CD4-positive, alpha-beta T cell treated with Interleukin-15 for 4 hours (primary cell): ENCODE measurements at regions not wholly inside any gene's neighbourhood (a gene's known extent, or its start where the extent isn't known, plus 50 kb on each side); places are given as distances from the start of the nearest gene placed in this dataset.
"Not testable (repeated sequence)": the region's sequence is repeated elsewhere in the genome, so short reads cannot be mapped to it uniquely, and the experiment has no call there.

Experiments
- DNase-seq: peaks from one replicate; pipeline ENCODE4 v3.0.0-alpha.2; 2020; ENCODE audit warnings: low spot score

DNA sequence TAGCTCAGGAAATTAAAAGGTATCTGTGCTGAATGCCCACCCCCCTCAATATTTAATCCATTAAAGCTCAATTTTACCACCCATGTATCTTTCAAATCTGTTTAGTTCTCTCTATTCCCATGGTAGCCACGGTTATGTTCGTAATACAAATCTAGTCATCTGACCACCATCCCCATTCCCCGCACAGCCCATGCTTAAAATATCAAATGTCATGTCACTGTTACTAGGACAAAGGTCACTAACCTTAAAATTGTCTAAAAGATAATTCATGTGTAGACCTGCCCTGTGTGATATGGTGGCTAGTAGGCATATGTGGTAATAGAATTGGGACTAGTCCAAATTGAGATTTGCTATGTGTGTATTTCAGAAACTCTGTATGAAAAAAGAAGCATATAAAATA is 728.5 kb upstream of the B3GALT2 start:
- no peak for DNase-seq

GRCh38 chr1:193909406-193910082 is 723.1 kb upstream of the B3GALT2 start:
- DNase-seq, result no peak

GRCh38 chr1:193905288-193906085 is 719.1 kb upstream of the B3GALT2 start:
- DNase-seq, result no peak

- no peak for DNase-seq
Observed at GRCh38 chr1:193891788-193892187, 705.4 kb upstream of the B3GALT2 start.

DNA sequence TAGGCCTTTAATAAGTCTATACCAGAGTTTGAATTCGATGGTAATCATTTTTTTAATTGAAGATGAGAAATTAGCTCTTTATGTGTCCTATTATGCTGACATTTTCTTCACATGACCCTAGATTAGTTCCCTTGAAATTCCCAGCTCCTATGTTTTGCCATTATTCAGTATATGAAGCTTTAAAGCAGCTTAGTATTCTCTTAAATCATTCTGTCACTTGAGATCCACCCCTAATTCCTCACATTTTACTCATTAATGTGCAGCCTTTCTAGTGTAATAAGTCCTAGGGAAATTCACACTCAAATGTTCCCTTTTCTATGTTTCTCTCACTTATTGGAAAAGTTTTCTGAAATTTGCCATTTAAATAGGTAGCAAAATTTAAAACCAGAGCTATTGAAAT is 704.5 kb upstream of the B3GALT2 start:
- DNase-seq, result no peak

GRCh38 chr1:193884848-193885558 is 698.6 kb upstream of the B3GALT2 start:
- no peak for DNase-seq

DNA sequence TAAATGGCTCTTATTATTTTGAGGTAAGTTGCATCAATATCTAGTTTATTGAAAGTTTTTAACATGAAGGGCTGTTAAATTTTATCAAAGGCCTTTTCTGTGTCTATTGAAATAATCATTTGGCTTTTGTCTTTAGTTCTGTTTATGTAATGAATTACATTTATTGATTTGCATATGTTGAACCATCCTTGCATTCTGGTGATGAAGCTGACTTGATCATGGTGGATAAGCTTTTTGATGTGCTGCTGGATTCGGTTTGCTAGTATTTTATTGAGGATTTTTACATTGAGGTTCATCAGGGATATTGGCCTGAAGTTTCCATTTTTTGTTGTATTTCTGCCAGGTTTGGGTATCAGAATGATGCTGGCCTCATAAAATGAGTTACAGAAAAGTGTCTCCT is 691.5 kb upstream of the B3GALT2 start:
- DNase-seq, result not testable (repeated sequence)

DNA sequence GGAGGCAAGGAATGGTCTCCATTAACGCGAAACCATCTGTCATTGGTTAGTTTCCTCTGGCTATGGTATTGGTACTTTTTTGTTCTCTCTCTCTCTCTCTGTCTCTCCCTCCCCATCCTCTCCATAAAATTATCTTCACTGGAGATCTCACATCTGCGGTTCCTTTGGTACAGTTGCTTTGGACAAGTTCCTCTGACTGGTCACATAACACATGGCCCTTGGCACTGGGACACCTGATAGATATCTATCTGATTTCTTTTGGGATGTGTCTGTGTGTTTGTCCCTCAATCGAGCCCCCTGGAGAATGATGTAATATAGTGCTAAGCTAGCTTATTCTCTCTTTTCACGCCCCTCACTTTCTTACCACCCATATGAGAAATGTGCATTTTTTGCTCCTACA is 682.0 kb upstream of the B3GALT2 start:
- DNase-seq, result no peak

GRCh38 chr1:193856261-193856660 is 669.8 kb upstream of the B3GALT2 start:
- DNase-seq, result no peak

DNA sequence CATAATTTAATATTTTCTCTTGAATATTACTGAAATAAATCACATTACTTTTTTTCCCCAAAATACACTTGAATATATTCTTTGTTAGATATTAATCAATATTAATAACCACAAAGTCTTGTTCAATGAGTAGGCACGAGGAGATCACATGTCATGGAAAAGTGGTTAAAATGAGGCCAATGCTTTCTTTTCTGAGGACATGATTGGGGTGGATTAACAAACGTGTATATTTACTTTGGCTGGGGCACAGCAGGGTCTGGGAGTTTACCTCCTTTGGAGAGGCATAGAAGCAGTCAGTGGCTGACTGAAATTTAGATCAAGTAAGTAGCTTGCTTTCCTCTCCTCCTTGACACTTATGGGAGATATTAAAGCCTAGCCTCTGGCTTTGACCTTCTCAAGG is 664.3 kb upstream of the B3GALT2 start:
- DNase-seq, result no peak

DNA sequence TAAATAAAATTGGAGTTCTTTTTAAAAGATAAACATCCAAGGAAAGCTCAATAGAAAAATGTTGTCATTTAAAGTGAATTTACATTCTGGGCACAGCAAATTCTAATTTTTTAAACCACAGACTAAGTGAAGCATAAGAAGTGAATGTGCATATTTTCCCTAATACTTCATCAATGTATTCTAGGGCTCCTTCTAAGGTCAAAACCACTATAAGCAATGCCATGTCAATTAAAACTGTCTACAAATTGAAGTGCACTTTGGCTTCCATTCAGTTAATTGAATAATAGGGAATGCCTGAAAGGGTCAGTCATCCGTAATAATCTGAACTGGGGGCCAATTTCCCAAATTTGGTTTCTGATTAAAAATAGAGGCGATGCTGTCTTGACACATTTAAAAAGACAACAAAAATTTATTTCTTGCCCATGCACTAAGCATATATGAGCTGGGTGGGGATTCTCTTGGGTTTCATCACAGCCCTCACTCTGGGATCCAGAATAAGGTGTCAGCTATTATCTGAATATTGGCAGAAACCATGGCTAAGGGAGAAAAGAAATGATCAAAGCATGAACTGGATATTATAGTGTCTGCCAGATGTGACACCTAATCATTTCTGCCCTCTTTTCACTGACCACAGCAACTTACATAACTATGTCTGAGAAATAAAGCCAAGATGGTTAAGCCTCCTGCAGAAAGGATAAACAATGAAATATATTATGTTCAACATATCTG is 660.6 kb upstream of the B3GALT2 start:
- DNase-seq, result no peak

DNA sequence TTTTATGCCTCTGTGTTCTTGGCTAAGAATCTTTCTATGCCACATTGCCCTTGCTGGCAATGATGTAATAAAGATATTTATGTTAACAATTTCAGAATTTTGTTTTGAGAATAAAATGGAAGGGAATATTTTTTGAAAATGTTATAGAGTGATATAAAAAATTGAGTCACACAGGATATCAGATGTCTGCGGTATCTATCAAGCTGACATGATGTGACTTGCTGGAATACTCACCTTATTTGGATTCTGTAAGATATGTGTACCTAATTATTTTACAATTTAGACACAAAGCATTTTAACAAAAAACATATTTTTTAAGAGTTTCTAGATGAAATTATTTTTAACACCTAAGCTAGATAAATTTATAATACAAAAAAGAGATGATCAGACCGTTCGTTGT is 660.0 kb upstream of the B3GALT2 start:
- no peak for DNase-seq

GRCh38 chr1:193841857-193842256 is 655.4 kb upstream of the B3GALT2 start:
- no peak for DNase-seq

GRCh38 chr1:193831465-193831864 is 645.1 kb upstream of the B3GALT2 start:
- DNase-seq, result no peak

DNA sequence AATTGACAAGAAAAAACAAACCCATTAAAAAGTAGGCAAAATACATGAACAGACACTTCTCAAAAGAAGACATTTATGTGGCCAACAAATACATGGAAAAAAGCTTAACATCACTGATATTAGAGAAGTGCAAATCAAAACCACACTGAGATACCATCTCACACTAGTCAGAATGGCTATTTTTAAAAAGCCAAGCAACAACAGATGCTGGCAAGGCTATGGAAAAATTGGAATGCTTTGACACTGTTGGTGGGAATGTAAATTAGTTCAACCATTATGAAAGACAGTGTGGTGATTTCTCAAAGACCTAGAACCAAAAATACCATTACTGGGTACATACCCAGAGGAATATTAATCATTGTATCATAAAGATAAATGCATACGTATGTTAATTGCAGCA is 641.1 kb upstream of the B3GALT2 start:
- DNase-seq, result no peak

DNA sequence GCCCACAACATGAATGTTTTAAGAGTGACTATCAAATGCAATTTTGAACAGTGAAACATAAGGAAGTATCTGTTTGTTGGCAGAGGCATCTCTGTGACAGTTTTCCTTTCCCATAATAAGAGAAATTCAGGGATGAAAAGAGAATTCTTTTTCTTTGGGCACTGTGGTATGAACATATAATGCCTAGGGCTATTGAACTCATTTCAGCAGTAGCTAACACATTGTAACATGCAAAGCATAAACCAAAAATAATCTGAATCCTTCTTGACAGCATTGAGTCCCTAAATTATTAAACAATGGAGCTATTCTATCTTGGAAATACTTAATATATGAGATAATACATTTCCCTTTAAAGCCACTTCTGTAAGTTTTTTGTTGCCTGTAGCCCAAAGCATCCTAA is 633.0 kb upstream of the B3GALT2 start:
- no peak for DNase-seq

DNA sequence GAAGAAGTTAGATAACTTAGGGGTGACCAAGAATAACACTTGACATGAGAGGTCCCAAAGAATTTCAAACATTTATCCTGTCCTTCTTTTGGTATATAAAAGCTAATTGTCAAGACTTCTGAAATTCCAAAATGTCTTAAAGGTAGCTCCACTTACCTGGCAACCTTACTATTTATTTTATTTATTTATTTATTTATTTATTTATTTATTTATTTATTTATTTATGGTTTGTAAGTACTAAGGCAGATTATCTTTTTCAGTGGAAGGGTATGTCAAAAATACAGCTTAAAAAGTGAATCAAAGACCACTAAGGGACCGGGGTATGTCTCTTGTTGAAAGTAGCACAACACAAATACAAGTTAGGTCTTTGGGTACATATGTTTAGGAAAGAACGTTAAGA is 620.8 kb upstream of the B3GALT2 start:
- no peak for DNase-seq

DNA sequence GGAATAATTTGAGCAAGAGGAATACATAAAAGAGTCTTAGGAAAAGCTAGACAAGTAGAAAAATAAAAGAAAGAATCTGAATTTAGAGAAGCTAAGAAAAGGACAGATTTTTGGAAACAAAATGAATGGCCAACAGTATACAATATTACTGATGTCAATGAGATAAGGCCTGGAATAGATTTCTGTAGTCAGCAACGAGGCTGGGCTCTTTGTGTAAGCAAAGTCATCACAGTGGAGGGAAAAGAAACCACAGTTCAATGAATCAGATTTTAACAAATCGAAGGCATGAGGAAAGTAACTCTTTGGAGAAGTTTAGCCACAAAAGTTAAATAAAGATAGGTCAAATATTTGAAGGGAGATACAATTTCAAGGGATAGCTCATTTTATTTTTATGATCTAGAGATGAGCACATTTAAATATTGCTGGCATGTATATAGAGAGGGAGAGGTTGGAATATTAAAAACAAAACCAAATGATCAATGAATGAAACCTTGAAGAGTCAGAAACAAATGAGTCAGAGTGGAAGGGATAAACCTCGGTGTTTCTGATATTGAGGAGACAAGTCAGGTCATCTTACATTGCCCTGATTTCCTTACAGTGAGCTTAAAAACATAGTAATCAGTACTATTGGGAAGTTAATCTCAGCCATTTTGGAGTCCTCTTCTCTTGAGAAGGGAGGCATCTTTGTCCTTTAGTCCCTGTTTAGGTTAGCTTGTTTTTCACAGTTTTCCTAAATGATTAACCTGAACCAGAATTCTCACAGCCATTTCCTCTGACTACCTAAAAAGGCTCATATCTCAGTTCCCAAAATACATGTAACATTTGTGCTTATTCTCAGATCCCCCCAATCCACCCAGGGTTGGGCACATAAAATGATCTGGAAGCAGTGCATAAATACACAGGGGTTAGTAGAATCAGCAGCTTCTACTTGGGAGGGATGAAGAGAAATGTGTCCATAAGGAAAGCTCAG is 620.0 kb upstream of the B3GALT2 start:
- DNase-seq, result no peak

GRCh38 chr1:193799948-193800690 is 613.7 kb upstream of the B3GALT2 start:
- no peak for DNase-seq

DNA sequence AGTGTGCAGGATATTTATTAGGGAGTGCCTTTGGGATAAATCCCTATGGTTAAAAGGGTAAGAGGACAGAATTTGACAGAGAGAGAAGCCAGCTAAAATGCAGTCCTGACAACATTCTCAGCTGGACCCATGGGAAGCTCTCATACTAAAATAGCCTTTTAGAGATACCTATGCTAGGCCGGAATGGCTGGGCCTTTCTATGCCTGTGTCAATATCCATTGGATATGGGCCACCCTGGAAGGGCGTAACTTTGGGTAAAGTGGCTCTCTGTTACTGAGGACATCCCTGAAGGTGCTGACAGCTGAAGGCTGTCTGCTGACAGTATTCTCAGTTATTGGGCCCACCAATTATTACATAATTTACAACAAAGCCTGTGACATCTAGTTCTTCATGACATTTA is 613.0 kb upstream of the B3GALT2 start:
- DNase-seq, result no peak

DNA sequence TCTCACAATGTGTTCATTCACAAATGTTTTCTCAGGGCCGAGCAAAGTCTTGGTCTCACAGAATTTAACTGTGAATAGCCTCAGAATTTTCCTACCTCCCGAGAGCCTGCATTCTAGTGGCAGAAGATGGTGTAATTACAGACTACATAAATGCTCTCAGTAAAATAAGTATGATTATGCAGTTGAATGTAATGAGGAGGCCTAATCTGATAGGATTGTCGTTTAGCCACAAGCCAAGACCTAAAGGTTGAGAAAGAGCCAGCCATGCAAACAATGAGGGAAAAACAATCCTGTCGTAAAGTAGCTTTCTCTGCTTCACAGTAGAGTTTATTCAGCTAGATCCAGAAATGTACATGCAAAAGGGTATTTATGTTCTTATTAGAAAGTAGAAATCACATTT is 607.8 kb upstream of the B3GALT2 start:
- no peak for DNase-seq
